Right atrium auricular region (tissue), 2 donors: ENCODE measurements at regions not wholly inside any gene's neighbourhood (a gene's known extent, or its start where the extent isn't known, plus 50 kb on each side); places are given as distances from the start of the nearest gene placed in this dataset.

Experiments used
- DNase-seq: peaks from one replicate; pipeline ENCODE4 v3.0.0-alpha.2; 2019; ENCODE audit warnings: low spot score
- H3K27ac ChIP-seq, 2 donors: fragments of 200-600 bp; sonication (generic); 1 replicate in 1 of 2; 2 replicates in 1 of 2; pipeline ENCODE4 v1.5.1; 2016 to 2019
- H3K27me3 ChIP-seq, 2 donors: fragments of 200-600 bp; sonication (generic); one replicate each; pipeline versions ENCODE4 v1.5.1 to v1.6.0; 2017 to 2019
- H3K36me3 ChIP-seq: fragments of 200-600 bp; sonication (generic); one replicate; pipeline ENCODE4 v1.5.1; 2016
- H3K4me1 ChIP-seq, 2 donors: fragments of 200-600 bp; sonication (generic); one replicate each; pipeline versions ENCODE4 v1.5.1 to v1.6.0; 2017 to 2019
- H3K4me3 ChIP-seq, 2 donors: fragments of 200-600 bp; sonication (generic); 1 replicate in 1 of 2; 2 replicates in 1 of 2; pipeline ENCODE4 v1.5.1; 2017 to 2019; ENCODE audit warnings: mild to moderate bottlenecking in 1 of 2, moderate library complexity in 1 of 2
- H3K9me3 ChIP-seq, 2 donors: fragments of 200-600 bp; sonication (generic); one replicate each; pipeline ENCODE4 v1.5.1; 2019
- TF ChIP-seq, protein P1 (sequence below), 2 donors: fragments of 200-600 bp; sonication (generic); IDR thresholded peaks; one replicate each; pipeline ENCODE4 v1.5.1; 2019; ENCODE audit warnings: antibody characterized with exemption in 2 of 2

DNA sequence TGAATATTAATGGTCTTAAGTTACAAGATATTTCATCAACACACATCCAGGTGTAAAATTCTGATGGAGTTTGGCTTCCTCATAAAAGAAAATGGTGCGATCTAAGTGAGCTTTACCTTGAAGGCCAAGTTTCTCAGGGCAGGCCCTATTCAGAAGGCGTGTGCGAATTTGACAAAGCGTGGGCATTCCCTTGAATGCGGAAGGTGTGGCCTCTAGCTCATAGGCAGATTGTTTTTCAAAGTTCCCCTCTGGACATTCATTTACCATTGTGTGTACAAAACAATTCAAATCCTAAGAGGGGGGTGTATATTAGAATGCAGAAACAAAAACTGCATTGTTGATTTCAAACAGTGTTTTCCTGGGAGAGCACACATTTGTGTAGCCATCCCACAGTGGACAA is 411.9 kb upstream of the PKN2 start:
- Histone ChIP-seq H3K4me3 (no peak overlapping the region), H3K36me3 (no peaks in the 10 kb centered on the region), H3K4me1 (no peaks in the 10 kb centered on the region), H3K27ac (no peak overlapping the region), H3K9me3 (no peaks in the 10 kb centered on the region), H3K27me3 (no peaks in the 10 kb centered on the region)
- DNase-seq = no peak
- TF ChIP-seq, protein P1, sequence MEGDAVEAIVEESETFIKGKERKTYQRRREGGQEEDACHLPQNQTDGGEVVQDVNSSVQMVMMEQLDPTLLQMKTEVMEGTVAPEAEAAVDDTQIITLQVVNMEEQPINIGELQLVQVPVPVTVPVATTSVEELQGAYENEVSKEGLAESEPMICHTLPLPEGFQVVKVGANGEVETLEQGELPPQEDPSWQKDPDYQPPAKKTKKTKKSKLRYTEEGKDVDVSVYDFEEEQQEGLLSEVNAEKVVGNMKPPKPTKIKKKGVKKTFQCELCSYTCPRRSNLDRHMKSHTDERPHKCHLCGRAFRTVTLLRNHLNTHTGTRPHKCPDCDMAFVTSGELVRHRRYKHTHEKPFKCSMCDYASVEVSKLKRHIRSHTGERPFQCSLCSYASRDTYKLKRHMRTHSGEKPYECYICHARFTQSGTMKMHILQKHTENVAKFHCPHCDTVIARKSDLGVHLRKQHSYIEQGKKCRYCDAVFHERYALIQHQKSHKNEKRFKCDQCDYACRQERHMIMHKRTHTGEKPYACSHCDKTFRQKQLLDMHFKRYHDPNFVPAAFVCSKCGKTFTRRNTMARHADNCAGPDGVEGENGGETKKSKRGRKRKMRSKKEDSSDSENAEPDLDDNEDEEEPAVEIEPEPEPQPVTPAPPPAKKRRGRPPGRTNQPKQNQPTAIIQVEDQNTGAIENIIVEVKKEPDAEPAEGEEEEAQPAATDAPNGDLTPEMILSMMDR (IDR thresholded peaks at IDR 0.05) = no peak

DNA sequence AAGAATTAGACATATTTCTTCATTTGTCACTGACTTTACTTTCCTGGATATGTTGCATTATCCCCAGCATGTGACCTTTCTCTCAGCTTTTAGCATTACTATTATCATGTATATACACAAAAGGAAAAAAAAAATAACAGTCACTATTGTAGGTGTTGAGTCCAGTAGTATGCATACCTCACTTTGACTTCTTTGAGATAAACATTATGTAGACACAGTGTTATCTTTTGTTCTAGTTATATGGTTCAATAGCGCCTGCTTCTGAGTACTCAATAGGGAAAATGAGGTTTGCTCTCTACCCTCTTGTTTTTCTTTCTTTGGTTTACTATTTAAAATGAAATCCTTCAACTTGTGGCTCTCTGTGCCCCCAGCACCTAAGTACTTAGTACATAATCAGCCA is 409.6 kb upstream of the PKN2 start:
- Histone ChIP-seq H3K27ac (no peak overlapping the region), H3K36me3 (no peaks in the 10 kb centered on the region), H3K4me1 (no peaks in the 10 kb centered on the region), H3K4me3 (no peak overlapping the region), H3K27me3 (no peaks in the 10 kb centered on the region), H3K9me3 (no peaks in the 10 kb centered on the region)
- TF ChIP-seq, protein P1 (IDR thresholded peaks at IDR 0.05) = no peak
- DNase-seq = no peak

DNA sequence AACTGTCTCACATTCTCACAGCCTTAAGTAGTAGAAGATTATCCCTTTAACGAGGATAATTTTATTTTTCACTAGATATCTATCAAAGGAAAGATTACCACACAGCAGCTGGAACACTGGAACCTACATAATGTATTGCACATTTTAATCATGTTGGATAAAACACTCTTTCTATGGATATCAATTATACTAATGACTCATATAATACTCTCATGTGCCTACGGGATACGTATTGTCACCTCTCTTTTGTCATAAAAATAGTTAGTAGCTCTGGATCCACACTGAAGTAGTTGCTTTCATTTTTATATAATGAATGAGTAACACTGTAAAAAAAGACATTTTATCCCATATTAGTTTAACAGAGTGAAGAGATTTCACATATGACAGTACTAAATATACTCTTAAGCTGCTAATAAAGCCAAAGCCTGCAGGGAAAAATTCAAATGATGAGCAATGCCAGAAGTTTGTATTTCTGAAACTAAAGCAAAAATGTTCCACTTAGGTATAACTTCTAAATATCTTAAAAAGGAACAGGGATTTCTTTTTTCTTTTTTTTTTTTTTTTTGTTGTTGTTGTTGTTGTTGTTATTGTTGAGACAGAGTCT is 408.7 kb upstream of the PKN2 start:
- no peak overlapping the region for H3K4me3 ChIP-seq
- no peak overlapping the region for H3K27ac ChIP-seq
- TF ChIP-seq, protein P1 (IDR thresholded peaks at IDR 0.05) = no peak
- no peaks in the 10 kb centered on the region for H3K27me3 ChIP-seq
- no peak for DNase-seq
- H3K4me1 ChIP-seq = no peaks in the 10 kb centered on the region
- no peaks in the 10 kb centered on the region for H3K36me3 ChIP-seq
- H3K9me3 ChIP-seq = no peaks in the 10 kb centered on the region

DNA sequence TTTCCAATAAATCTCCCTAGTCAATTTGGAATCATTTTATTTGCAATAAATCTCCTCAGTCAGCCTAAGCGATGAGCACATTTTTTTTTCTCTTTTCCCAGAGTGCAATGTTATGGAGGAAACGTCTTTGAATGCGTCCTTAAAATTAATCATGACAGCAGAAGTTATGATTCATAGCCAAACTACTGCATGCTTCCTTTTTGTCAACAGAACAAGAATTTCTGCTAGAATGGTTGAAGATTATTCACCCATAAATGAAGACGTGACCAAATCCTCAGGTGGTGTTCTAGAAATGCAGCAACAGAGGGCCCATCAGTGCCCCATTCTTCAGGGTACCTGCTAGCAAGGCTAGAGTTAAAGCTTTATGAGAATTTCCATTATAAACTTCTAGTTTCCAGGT is 407.9 kb upstream of the PKN2 start:
- TF ChIP-seq, protein P1 (IDR thresholded peaks at IDR 0.05) = no peak
- Histone ChIP-seq H3K27ac (no peak overlapping the region), H3K4me3 (no peak overlapping the region), H3K36me3 (no peaks in the 10 kb centered on the region), H3K9me3 (no peaks in the 10 kb centered on the region), H3K4me1 (no peaks in the 10 kb centered on the region), H3K27me3 (no peaks in the 10 kb centered on the region)
- DNase-seq = no peak

DNA sequence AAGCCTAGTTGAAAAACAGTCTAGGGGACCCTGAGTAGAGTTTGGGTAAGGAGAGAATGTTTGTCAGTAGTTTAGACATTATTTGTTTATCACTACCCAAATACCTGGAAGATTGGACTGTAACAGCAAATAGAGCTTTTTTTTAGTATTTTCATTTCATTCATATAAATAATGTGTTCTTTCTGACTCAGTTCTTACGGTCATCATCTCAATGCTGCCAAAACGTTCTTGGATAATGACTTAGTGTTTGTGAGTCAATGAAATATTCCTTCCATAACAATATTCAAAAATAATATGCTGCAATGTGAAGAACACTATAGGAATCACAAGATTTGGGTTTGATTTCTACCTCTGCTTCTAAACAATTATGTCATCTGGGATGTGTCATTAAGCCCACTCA is 400.0 kb upstream of the PKN2 start:
- no peak for DNase-seq
- H3K27me3 ChIP-seq = no peaks in the 10 kb centered on the region
- TF ChIP-seq, protein P1 (IDR thresholded peaks at IDR 0.05) = no peak
- no peak overlapping the region for H3K4me3 ChIP-seq
- no peaks in the 10 kb centered on the region for H3K4me1 ChIP-seq
- no peaks in the 10 kb centered on the region for H3K9me3 ChIP-seq
- H3K36me3 ChIP-seq = no peaks in the 10 kb centered on the region
- H3K27ac ChIP-seq = no peak overlapping the region

DNA sequence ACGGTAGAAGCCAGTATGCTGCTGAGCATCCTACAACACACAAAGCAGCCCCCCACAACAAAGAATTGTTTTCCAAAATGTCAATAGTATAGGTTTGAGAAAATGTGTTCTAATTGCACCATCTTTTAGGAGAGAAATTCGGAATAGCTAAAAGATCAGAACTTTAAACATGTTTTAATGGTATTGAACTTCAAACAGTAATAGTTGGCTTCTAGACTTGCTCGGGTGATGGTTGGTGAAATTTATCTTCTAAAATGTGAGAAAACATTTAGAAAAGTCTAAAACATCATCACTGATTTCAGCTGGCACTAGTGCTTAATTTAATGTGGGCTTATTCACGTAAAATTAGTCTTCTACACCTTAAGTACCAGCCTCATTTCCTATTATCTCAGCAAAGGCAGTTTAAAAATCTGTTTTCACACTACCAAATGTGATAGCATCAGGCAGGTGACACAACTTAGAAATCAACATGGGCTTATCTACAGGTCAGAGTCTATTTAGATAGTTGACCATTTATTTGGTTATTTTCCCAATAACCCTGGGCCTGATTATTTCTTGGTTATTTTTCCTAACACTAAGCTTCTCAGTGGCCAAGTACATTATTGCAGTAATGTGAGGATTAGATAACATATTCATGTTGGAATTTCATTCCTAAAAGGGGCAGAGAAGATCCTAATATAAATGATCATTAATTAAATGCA is 399.3 kb upstream of the PKN2 start:
- no peaks in the 10 kb centered on the region for H3K36me3 ChIP-seq
- no peak for DNase-seq
- no peaks in the 10 kb centered on the region for H3K9me3 ChIP-seq
- H3K4me1 ChIP-seq = no peaks in the 10 kb centered on the region
- no peaks in the 10 kb centered on the region for H3K27me3 ChIP-seq
- TF ChIP-seq, protein P1 (IDR thresholded peaks at IDR 0.05) = no peak
- H3K27ac ChIP-seq = no peak overlapping the region
- no peak overlapping the region for H3K4me3 ChIP-seq
